H9 (cell line): ENCODE measurements at regions not wholly inside any gene's neighbourhood (a gene's known extent, or its start where the extent isn't known, plus 50 kb on each side); places are given as distances from the start of the nearest gene placed in this dataset.
A peak's percentile ranks its signal among the peaks of the same experiment; 100 is the strongest.

ENCODE experiments used
- DNase-seq: peaks from one replicate; pipeline ENCODE4 v3.0.0-alpha.2; 2017
- H2AFZ ChIP-seq: one replicate; pipeline ENCODE4 v1.6.1; 2013; ENCODE audit warnings: mild to moderate bottlenecking, low read length, control low read depth, moderate library complexity
- H2AK5ac ChIP-seq: 2 replicates; pipeline ENCODE4 v1.6.1; 2013; ENCODE audit warnings: low read length, control low read depth, mixed read lengths; ENCODE audit not compliant: insufficient read length
- H2BK120ac ChIP-seq: one replicate; pipeline ENCODE4 v1.6.1; 2013; ENCODE audit warnings: low read depth, mild to moderate bottlenecking, low read length, control low read depth, inconsistent platforms; ENCODE audit not compliant: poor library complexity, severe bottlenecking
- H2BK12ac ChIP-seq: 2 replicates; pipeline ENCODE4 v1.6.1; 2013; ENCODE audit warnings: low read length, control low read depth, mixed read lengths, low read depth; ENCODE audit not compliant: insufficient read length
- H2BK15ac ChIP-seq: 2 replicates; pipeline ENCODE4 v1.6.1; 2013; ENCODE audit warnings: low read depth, low read length, control low read depth
- H2BK20ac ChIP-seq: one replicate; pipeline ENCODE4 v1.6.1; 2013; ENCODE audit warnings: low read depth, mild to moderate bottlenecking, low read length, control low read depth, inconsistent platforms; ENCODE audit not compliant: poor library complexity, severe bottlenecking
- H2BK5ac ChIP-seq: 2 replicates; pipeline ENCODE4 v1.6.1; 2013; ENCODE audit warnings: low read length, control low read depth, mixed read lengths; ENCODE audit not compliant: insufficient read length
- H3K14ac ChIP-seq: 2 replicates; pipeline ENCODE4 v1.6.1; 2013; ENCODE audit warnings: low read length, control low read depth; ENCODE audit not compliant: insufficient read depth
- H3K18ac ChIP-seq: 2 replicates; pipeline ENCODE4 v1.6.1; 2013; ENCODE audit warnings: low read depth, mild to moderate bottlenecking, mixed read lengths, low read length, control low read depth; ENCODE audit not compliant: insufficient read length
- H3K23ac ChIP-seq: 2 replicates; pipeline ENCODE4 v1.6.1; 2013; ENCODE audit warnings: low read length, control low read depth, mixed read lengths, low read depth; ENCODE audit not compliant: insufficient read length
- H3K23me2 ChIP-seq: 2 replicates; pipeline ENCODE4 v1.6.1; 2013; ENCODE audit warnings: low read depth, mild to moderate bottlenecking, mixed read lengths, low read length, control low read depth; ENCODE audit not compliant: insufficient read length, poor library complexity, severe bottlenecking
- H3K27ac ChIP-seq: 2 replicates; pipeline ENCODE4 v1.5.1; 2013; ENCODE audit warnings: low read length, control low read depth, mixed read lengths, low read depth; ENCODE audit not compliant: insufficient read length
- H3K27me3 ChIP-seq: 2 replicates; pipeline ENCODE4 v1.6.1; 2013; ENCODE audit warnings: low read length, control low read depth, inconsistent platforms; ENCODE audit not compliant: insufficient read depth
- H3K4ac ChIP-seq: 2 replicates; pipeline ENCODE4 v1.6.1; 2013; ENCODE audit warnings: low read depth, mild to moderate bottlenecking, control low read depth, inconsistent platforms, low read length, moderate library complexity
- H3K4me1 ChIP-seq: 2 replicates; pipeline ENCODE4 v1.6.1; 2013; ENCODE audit warnings: low read length, control low read depth, inconsistent platforms; ENCODE audit not compliant: insufficient read depth
- H3K4me2 ChIP-seq: 2 replicates; pipeline ENCODE4 v1.6.1; 2013; ENCODE audit warnings: low read length, control low read depth, mixed read lengths; ENCODE audit not compliant: insufficient read length, insufficient read depth
- H3K56ac ChIP-seq: 2 replicates; pipeline ENCODE4 v1.6.1; 2013; ENCODE audit warnings: low read depth, mild to moderate bottlenecking, mixed read lengths, low read length, control low read depth; ENCODE audit not compliant: insufficient read length
- H3K79me1 ChIP-seq: 2 replicates; pipeline ENCODE4 v1.6.1; 2013; ENCODE audit warnings: low read depth, mild to moderate bottlenecking, moderate library complexity, low read length, control low read depth, inconsistent platforms; ENCODE audit not compliant: insufficient read depth, poor library complexity, severe bottlenecking
- H3K79me2 ChIP-seq: 2 replicates; pipeline ENCODE4 v1.6.1; 2013; ENCODE audit warnings: low read length, control low read depth, inconsistent platforms; ENCODE audit not compliant: insufficient read depth
- H3K9ac ChIP-seq: 2 replicates; pipeline ENCODE4 v1.6.1; 2013; ENCODE audit warnings: low read length, control low read depth, mixed read lengths; ENCODE audit not compliant: insufficient read length; ENCODE audit errors: extremely low read depth
- H3K9me3 ChIP-seq: one replicate; pipeline ENCODE4 v1.6.1; 2013; ENCODE audit warnings: low read depth, low read length, inconsistent platforms; ENCODE audit not compliant: control insufficient read depth
- H3T11ph ChIP-seq: one replicate; pipeline ENCODE4 v1.6.1; 2013; ENCODE audit warnings: mild to moderate bottlenecking, low read length, control low read depth, inconsistent platforms
- H4K20me1 ChIP-seq: one replicate; pipeline ENCODE4 v1.6.1; 2013; ENCODE audit not compliant: control insufficient read depth, insufficient read length, insufficient read depth
- H4K5ac ChIP-seq: 2 replicates; pipeline ENCODE4 v1.6.1; 2013; ENCODE audit warnings: low read depth, mild to moderate bottlenecking, mixed read lengths, low read length, control low read depth; ENCODE audit not compliant: insufficient read length
- H4K8ac ChIP-seq: replicated peaks from 2 replicates; pipeline ENCODE4 v1.6.1; 2013; ENCODE audit warnings: low read length, control low read depth, mixed read lengths, low read depth; ENCODE audit not compliant: insufficient read length
- H4K91ac ChIP-seq: 2 replicates; pipeline ENCODE4 v1.6.1; 2013; ENCODE audit warnings: low read depth, mild to moderate bottlenecking, moderate library complexity, mixed read lengths, low read length, control low read depth; ENCODE audit not compliant: insufficient read length
- H3K27ac Mint-ChIP-seq, 3 experiments: 2 replicates in 2 of 3; 3 replicates in 1 of 3; pipeline ENCODE4 v1.8.0; 2020 to 2021; ENCODE audit warnings: mixed read lengths in 3 of 3, mild to moderate bottlenecking in 1 of 3, moderate library complexity in 1 of 3
- H3K27me3 Mint-ChIP-seq: 2 replicates; pipeline ENCODE4 v1.8.0; 2021; ENCODE audit warnings: low read depth, mild to moderate bottlenecking, moderate library complexity, mixed read lengths
- H3K36me3 Mint-ChIP-seq, 3 experiments: 2 replicates in 2 of 3; 3 replicates in 1 of 3; pipeline ENCODE4 v1.8.0; 2020 to 2021; ENCODE audit warnings: low read depth in 3 of 3, mixed read lengths in 3 of 3; ENCODE audit not compliant: insufficient read depth in 1 of 3
- H3K4me1 Mint-ChIP-seq, 2 experiments: 2 replicates each; pipeline ENCODE4 v1.8.0; 2020; ENCODE audit warnings: mixed read lengths in 2 of 2
- H3K4me3 Mint-ChIP-seq, 2 experiments: 2 replicates in 1 of 2; 3 replicates in 1 of 2; pipeline ENCODE4 v1.8.0; 2020 to 2021; ENCODE audit warnings: mild to moderate bottlenecking in 2 of 2, mixed read lengths in 2 of 2, moderate library complexity in 1 of 2
- H3K9me3 Mint-ChIP-seq, 2 experiments: 2 replicates in 1 of 2; 3 replicates in 1 of 2; pipeline ENCODE4 v1.8.0; 2020; ENCODE audit warnings: mild to moderate bottlenecking in 2 of 2, mixed read lengths in 2 of 2, moderate library complexity in 1 of 2
- WGBS: extraction: QIAGEN DNeasy Blood & Tissue Kit; methylation state at CpG from one replicate; pipeline ENCODE4 v1.1.7; 2013; ENCODE audit warnings: missing lambda C conversion rate, low lambda C conversion rate, mixed read lengths; ENCODE audit not compliant: insufficient read length; ENCODE audit errors: extremely low coverage; 5-methylcytosine and 5-hydroxymethylcytosine counted together
- TF ChIP-seq, protein P1 (sequence below): fragments of 200-600 bp; sonication (generic); conservative IDR thresholded peaks from 3 replicates; pipeline ENCODE4 v1.8.0; 2021; ENCODE audit warnings: antibody characterized with exemption, mild to moderate bottlenecking

DNA sequence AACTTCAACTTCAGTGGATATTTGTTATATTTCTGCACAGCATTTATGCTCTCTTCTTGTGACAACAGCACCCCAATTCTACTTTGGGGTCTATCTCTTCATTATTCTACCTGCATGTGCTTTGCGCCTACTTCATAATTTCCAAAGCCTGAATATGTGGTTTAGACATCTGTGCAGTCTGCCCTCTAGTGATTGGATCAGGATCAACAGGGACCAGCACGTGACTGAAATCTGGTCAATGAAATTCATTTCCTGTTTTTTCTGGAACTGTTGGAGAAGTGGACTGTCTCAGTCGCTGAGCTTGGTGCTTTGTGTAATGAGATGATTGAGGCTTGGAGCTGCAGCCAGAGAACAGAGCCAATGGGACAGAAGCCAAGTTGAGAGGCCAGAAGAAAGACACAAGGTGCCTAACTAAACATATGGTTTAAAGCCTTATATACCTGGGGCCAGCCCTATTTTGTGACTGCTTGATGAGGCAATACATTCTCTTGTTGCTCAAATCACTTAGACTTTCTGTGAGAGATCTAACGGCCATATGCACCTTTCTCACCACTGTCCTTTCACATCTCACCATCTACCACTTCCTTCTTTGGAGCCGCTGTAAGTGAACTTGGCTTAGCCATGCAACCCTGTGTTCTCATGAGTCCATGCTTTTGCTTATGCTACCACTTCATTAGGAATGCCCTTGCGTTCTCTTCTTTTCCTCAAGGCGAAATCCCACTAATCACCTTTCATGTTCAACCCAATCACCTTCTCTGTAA is 68.8 kb upstream of the PPP2R2B start:
- Mint-ChIP-seq H3K9me3 (no peaks in the 10 kb centered on the region), H3K36me3 (no peaks in the 10 kb centered on the region), H3K27me3 (no peaks in the 10 kb centered on the region), H3K4me3 (no peak overlapping the region), H3K27ac (no peak overlapping the region; a peak in 1 of 7 replicates), H3K4me1 (peaks cover 6 to 15% of the 10 kb centered on the region in 2 experiments)
- no peak overlapping the region for H3K14ac ChIP-seq
- no peaks in the 10 kb centered on the region for H3K79me2 ChIP-seq
- H4K91ac ChIP-seq, result no peak overlapping the region
- no peak overlapping the region for H3K4ac ChIP-seq
- no peaks in the 10 kb centered on the region for H3K79me1 ChIP-seq
- DNase-seq, result no peak
- no peak overlapping the region for H3K23ac ChIP-seq
- H2AK5ac ChIP-seq, result no peak overlapping the region
- H3K4me2 ChIP-seq, result no peak overlapping the region
- H2BK5ac ChIP-seq, result no peak overlapping the region
- no peaks in the 10 kb centered on the region for H3K4me1 ChIP-seq
- TF ChIP-seq, protein P1, sequence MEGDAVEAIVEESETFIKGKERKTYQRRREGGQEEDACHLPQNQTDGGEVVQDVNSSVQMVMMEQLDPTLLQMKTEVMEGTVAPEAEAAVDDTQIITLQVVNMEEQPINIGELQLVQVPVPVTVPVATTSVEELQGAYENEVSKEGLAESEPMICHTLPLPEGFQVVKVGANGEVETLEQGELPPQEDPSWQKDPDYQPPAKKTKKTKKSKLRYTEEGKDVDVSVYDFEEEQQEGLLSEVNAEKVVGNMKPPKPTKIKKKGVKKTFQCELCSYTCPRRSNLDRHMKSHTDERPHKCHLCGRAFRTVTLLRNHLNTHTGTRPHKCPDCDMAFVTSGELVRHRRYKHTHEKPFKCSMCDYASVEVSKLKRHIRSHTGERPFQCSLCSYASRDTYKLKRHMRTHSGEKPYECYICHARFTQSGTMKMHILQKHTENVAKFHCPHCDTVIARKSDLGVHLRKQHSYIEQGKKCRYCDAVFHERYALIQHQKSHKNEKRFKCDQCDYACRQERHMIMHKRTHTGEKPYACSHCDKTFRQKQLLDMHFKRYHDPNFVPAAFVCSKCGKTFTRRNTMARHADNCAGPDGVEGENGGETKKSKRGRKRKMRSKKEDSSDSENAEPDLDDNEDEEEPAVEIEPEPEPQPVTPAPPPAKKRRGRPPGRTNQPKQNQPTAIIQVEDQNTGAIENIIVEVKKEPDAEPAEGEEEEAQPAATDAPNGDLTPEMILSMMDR, result peak; percentile 77
- no peaks in the 10 kb centered on the region for H3K27me3 ChIP-seq
- WGBS, result no CpG with 5 or more reads among the region's 7 CpGs
- no peak overlapping the region for H3K9ac ChIP-seq
- no peak overlapping the region for H2BK20ac ChIP-seq
- no peak overlapping the region for H2BK15ac ChIP-seq
- H3K27ac ChIP-seq, result no peak overlapping the region
- H2AFZ ChIP-seq, result no peak overlapping the region
- no peak overlapping the region for H4K5ac ChIP-seq
- no peaks in the 10 kb centered on the region for H4K20me1 ChIP-seq
- H3K23me2 ChIP-seq, result no peaks in the 10 kb centered on the region
- H2BK120ac ChIP-seq, result no peak overlapping the region
- no peak overlapping the region for H4K8ac ChIP-seq
- no peak overlapping the region for H3K18ac ChIP-seq
- no peak overlapping the region for H3K56ac ChIP-seq
- no peak overlapping the region for H3T11ph ChIP-seq
- no peaks in the 10 kb centered on the region for H3K9me3 ChIP-seq
- H2BK12ac ChIP-seq, result no peak overlapping the region
